ENCODE measurements at regions not wholly inside any gene's neighbourhood (a gene's known extent, or its start where the extent isn't known, plus 50 kb on each side); places are given as distances from the start of the nearest gene placed in this dataset.

- TF ChIP-seq, protein P1, sequence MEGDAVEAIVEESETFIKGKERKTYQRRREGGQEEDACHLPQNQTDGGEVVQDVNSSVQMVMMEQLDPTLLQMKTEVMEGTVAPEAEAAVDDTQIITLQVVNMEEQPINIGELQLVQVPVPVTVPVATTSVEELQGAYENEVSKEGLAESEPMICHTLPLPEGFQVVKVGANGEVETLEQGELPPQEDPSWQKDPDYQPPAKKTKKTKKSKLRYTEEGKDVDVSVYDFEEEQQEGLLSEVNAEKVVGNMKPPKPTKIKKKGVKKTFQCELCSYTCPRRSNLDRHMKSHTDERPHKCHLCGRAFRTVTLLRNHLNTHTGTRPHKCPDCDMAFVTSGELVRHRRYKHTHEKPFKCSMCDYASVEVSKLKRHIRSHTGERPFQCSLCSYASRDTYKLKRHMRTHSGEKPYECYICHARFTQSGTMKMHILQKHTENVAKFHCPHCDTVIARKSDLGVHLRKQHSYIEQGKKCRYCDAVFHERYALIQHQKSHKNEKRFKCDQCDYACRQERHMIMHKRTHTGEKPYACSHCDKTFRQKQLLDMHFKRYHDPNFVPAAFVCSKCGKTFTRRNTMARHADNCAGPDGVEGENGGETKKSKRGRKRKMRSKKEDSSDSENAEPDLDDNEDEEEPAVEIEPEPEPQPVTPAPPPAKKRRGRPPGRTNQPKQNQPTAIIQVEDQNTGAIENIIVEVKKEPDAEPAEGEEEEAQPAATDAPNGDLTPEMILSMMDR (IDR thresholded peaks at IDR 0.05; ENCODE audit: insufficient read depth, low read length, poor library complexity, severe bottlenecking): no peak
- H3K4me3 ChIP-seq (replicated peaks; ENCODE audit: low read depth, low read length): no peak overlapping the region
- H3K27me3 ChIP-seq (replicated peaks; ENCODE audit: control insufficient read depth, insufficient read depth, low read length): no peaks in the 10 kb centered on the region
- H3K36me3 ChIP-seq (ENCODE audit: control insufficient read depth, insufficient read depth, low read length): no peaks in the 10 kb centered on the region
- no peak for DNase-seq (ENCODE audit: extremely low read depth, insufficient read length)
Observed at GRCh38 chr12:98174428-98174809, 341.0 kb upstream of the TMPO start.

DNA sequence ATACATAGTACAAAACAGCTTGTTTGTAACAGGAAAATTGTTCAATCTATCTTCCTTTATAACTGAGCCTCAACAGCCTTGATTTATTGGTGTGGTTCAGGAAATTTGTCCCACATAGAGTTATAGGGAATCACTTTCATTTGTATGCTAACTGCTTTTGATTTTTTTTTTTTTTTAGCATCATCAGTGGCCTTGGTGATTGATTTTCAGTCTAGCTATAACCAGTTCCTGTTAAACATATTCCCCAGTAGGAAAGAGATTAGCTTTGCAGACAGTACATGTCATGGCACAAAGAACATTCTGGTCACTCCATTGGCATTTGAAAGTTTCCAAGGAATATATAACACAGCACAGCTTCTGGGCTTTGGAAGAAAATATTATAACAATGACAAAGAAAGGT, 337.3 kb upstream of the TMPO start:
- DNase-seq (ENCODE audit: extremely low read depth, insufficient read length): no peak
- Histone ChIP-seq H3K4me3 (replicated peaks; ENCODE audit: low read depth, low read length) (no peak overlapping the region), H3K36me3 (ENCODE audit: control insufficient read depth, insufficient read depth, low read length) (no peaks in the 10 kb centered on the region), H3K27me3 (replicated peaks; ENCODE audit: control insufficient read depth, insufficient read depth, low read length) (no peaks in the 10 kb centered on the region)
- TF ChIP-seq, protein P1 (IDR thresholded peaks at IDR 0.05; ENCODE audit: insufficient read depth, low read length, poor library complexity, severe bottlenecking): no peak

DNA sequence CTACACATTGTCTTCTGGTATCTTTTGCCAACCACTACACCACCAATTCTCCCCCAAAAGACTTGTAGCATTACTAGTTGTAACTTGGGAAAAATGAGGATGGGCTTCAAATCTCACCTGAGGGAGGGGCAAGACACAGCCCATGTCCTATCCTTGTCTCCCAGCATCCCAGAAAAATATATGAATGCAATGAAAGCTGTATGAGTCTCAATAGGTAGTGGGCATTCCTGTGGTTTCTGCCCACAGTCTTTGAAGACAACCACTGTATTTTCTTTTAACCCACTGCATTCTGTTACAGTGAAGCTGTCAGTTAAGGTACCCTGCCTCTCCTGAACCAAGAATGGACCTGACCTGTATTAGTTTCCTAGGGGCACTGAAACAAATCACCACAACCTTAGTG, 336.2 kb upstream of the TMPO start:
- no peak for DNase-seq (ENCODE audit: extremely low read depth, insufficient read length)
- TF ChIP-seq, protein P1 (IDR thresholded peaks at IDR 0.05; ENCODE audit: insufficient read depth, low read length, poor library complexity, severe bottlenecking): no peak

GRCh38 chr12:98180603-98181002, 334.8 kb upstream of the TMPO start:
- TF ChIP-seq, protein P1 (IDR thresholded peaks at IDR 0.05; ENCODE audit: insufficient read depth, low read length, poor library complexity, severe bottlenecking): no peak
- DNase-seq (ENCODE audit: extremely low read depth, insufficient read length): no peak
- no peaks in the 10 kb centered on the region for H3K27me3 ChIP-seq (replicated peaks; ENCODE audit: control insufficient read depth, insufficient read depth, low read length)
- H3K4me3 ChIP-seq (replicated peaks; ENCODE audit: low read depth, low read length): no peak overlapping the region
- H3K36me3 ChIP-seq (ENCODE audit: control insufficient read depth, insufficient read depth, low read length): no peaks in the 10 kb centered on the region

More for the DNA sequence above, 336.2 kb upstream of the TMPO start:
- Histone ChIP-seq H3K27me3 (replicated peaks; ENCODE audit: control insufficient read depth, insufficient read depth, low read length) (no peaks in the 10 kb centered on the region), H3K4me3 (replicated peaks; ENCODE audit: low read depth, low read length) (no peak overlapping the region), H3K36me3 (ENCODE audit: control insufficient read depth, insufficient read depth, low read length) (no peaks in the 10 kb centered on the region)

DNA sequence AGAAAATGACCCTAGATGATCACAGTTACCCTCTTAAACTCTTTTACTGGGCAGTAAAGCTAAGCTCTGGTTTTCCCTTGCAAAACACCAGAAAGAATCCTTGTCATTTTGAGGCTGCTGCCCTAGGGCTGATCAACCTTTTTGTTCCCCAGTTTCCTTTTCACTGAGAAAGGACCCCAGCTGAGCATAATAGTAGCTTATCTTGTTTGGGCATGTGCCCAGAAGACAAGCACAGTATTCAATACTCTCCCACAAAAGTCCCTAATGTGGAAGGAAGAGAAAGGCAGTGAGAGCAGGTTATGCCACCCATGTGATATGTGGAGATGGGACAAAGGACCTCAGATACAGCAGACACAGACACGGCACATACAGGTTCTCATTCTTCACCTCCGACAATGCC, 332.6 kb upstream of the TMPO start:
- no peaks in the 10 kb centered on the region for H3K36me3 ChIP-seq (ENCODE audit: control insufficient read depth, insufficient read depth, low read length)
- TF ChIP-seq, protein P1 (IDR thresholded peaks at IDR 0.05; ENCODE audit: insufficient read depth, low read length, poor library complexity, severe bottlenecking): no peak
- no peaks in the 10 kb centered on the region for H3K27me3 ChIP-seq (replicated peaks; ENCODE audit: control insufficient read depth, insufficient read depth, low read length)
- no peak for DNase-seq (ENCODE audit: extremely low read depth, insufficient read length)
- no peak overlapping the region for H3K4me3 ChIP-seq (replicated peaks; ENCODE audit: low read depth, low read length)

- H3K27me3 ChIP-seq (replicated peaks; ENCODE audit: control insufficient read depth, insufficient read depth, low read length): no peaks in the 10 kb centered on the region
- no peaks in the 10 kb centered on the region for H3K36me3 ChIP-seq (ENCODE audit: control insufficient read depth, insufficient read depth, low read length)
- TF ChIP-seq, protein P1 (IDR thresholded peaks at IDR 0.05; ENCODE audit: insufficient read depth, low read length, poor library complexity, severe bottlenecking): no peak
- no peak for DNase-seq (ENCODE audit: extremely low read depth, insufficient read length)
- no peak overlapping the region for H3K4me3 ChIP-seq (replicated peaks; ENCODE audit: low read depth, low read length)
Observed at GRCh38 chr12:98185606-98186005, 329.8 kb upstream of the TMPO start.
